Calu3 (cell line): ENCODE measurements at regions not wholly inside any gene's neighbourhood (a gene's known extent, or its start where the extent isn't known, plus 50 kb on each side); places are given as distances from the start of the nearest gene placed in this dataset.

Source experiments
- BruUV-seq: library from RNA; stranded (reverse); fragments of 400-500 nt; replicated peaks from 2 replicates; lab custom pipeline; 2021; lab: Mats Ljungman, UMichigan
- CTCF ChIA-PET: fragments of 300-600 bp; sonication (Branson Sonifier 250); formaldehyde crosslinking; loops from one replicate; lab custom pipeline; 2022; ENCODE audit warnings: antibody characterized with exemption; lab: Charles Lee
- DNase-seq: peaks from one replicate; pipeline ENCODE4 v3.0.0; 2022
- H3K27ac Mint-ChIP-seq: one replicate; pipeline ENCODE4 v1.8.0; 2022; ENCODE audit warnings: mixed read lengths; ENCODE audit not compliant: unreplicated experiment
- H3K27me3 Mint-ChIP-seq: one replicate; pipeline ENCODE4 v1.8.0; 2022; ENCODE audit warnings: mixed read lengths; ENCODE audit not compliant: unreplicated experiment
- H3K36me3 Mint-ChIP-seq: one replicate; pipeline ENCODE4 v1.8.0; 2022; ENCODE audit warnings: mild to moderate bottlenecking, moderate library complexity, mixed read lengths; ENCODE audit not compliant: insufficient read depth, unreplicated experiment
- H3K4me1 Mint-ChIP-seq: one replicate; pipeline ENCODE4 v1.8.0; 2022; ENCODE audit warnings: mild to moderate bottlenecking, low read depth, mixed read lengths; ENCODE audit not compliant: unreplicated experiment
- H3K4me3 Mint-ChIP-seq: one replicate; pipeline ENCODE4 v1.8.0; 2022; ENCODE audit warnings: mild to moderate bottlenecking, low read depth, moderate library complexity, mixed read lengths; ENCODE audit not compliant: unreplicated experiment
- H3K9me3 Mint-ChIP-seq: one replicate; pipeline ENCODE4 v1.8.0; 2022; ENCODE audit warnings: low read depth, mixed read lengths; ENCODE audit not compliant: unreplicated experiment
- intact Hi-C: fragments of 100-400 bp; cut with micrococcal nuclease; formaldehyde crosslinking; loops from one replicate; pipeline ENCODE4 v1.10.0; 2022; ENCODE audit not compliant: unreplicated experiment
- TF ChIP-seq, protein P1 (sequence below): fragments of 200-600 bp; IDR thresholded peaks from one replicate; pipeline ENCODE4 v1.8.0; 2022; ENCODE audit warnings: antibody characterized with exemption; ENCODE audit not compliant: unreplicated experiment

DNA sequence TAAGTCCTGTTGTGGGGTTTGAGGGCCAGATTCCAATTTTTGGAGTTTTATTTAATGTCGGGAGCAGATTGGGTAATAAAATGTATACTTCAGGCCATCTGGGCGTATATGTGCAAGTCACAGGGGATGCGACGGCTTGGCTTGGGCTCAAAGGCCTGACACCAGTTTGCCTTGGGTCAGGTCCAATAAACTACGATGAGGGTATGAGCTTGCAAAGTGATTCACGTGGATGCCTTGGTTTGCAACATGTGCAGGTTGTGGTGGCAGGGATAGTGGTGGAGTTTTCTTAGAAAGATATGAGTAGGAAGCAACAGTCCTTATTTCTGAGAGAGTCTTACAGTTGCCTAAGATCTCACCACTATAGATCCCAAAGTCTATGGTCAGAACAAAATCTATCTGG, 157.0 kb upstream of the CDH11 start:
- no TSS peak for BruUV-seq
- H3K9me3 Mint-ChIP-seq: peaks cover 14% of the 10 kb centered on the region
- intact Hi-C loops: no loop called here
- H3K4me3 Mint-ChIP-seq: no peak overlapping the region
- H3K36me3 Mint-ChIP-seq: no peaks in the 10 kb centered on the region
- no peaks in the 10 kb centered on the region for H3K27me3 Mint-ChIP-seq
- no peak for DNase-seq
- TF ChIP-seq, protein P1, sequence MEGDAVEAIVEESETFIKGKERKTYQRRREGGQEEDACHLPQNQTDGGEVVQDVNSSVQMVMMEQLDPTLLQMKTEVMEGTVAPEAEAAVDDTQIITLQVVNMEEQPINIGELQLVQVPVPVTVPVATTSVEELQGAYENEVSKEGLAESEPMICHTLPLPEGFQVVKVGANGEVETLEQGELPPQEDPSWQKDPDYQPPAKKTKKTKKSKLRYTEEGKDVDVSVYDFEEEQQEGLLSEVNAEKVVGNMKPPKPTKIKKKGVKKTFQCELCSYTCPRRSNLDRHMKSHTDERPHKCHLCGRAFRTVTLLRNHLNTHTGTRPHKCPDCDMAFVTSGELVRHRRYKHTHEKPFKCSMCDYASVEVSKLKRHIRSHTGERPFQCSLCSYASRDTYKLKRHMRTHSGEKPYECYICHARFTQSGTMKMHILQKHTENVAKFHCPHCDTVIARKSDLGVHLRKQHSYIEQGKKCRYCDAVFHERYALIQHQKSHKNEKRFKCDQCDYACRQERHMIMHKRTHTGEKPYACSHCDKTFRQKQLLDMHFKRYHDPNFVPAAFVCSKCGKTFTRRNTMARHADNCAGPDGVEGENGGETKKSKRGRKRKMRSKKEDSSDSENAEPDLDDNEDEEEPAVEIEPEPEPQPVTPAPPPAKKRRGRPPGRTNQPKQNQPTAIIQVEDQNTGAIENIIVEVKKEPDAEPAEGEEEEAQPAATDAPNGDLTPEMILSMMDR: no peak
- CTCF ChIA-PET: no interaction called here
- H3K4me1 Mint-ChIP-seq: no peaks in the 10 kb centered on the region
- no peak overlapping the region for H3K27ac Mint-ChIP-seq

DNA sequence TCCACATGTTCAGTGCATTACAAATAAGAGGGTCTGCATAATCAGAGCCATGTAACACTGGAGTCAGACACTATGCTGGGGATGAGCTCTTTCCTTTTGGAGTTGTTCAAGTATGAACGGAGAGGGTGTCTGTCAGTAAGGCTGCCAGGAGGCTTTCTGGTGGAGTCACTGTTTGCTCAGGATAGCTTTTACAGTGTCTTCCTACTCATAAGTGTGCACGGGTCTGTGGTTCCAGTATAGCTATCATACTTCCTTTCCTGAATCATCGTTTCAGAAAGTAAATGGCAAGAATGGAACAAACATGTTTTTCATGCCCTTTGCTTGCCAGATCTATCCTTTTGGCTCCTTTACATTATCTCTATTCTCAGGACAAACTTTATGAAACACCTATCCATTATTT, 152.7 kb upstream of the CDH11 start:
- no TSS peak for BruUV-seq
- Mint-ChIP-seq H3K36me3 (no peaks in the 10 kb centered on the region), H3K4me1 (no peaks in the 10 kb centered on the region), H3K27me3 (no peaks in the 10 kb centered on the region), H3K9me3 (peaks cover 21% of the 10 kb centered on the region), H3K27ac (no peak overlapping the region), H3K4me3 (no peak overlapping the region)
- intact Hi-C loops: no loop called here
- DNase-seq: no peak
- TF ChIP-seq, protein P1: no peak
- CTCF ChIA-PET: no interaction called here

GRCh38 chr16:65272699-65273414, 151.0 kb upstream of the CDH11 start:
- TF ChIP-seq, protein P1: no peak
- CTCF ChIA-PET: no interaction called here
- H3K4me3 Mint-ChIP-seq: no peak overlapping the region
- H3K27ac Mint-ChIP-seq: no peak overlapping the region
- H3K4me1 Mint-ChIP-seq: no peaks in the 10 kb centered on the region
- H3K36me3 Mint-ChIP-seq: no peaks in the 10 kb centered on the region
- peaks cover 21% of the 10 kb centered on the region for H3K9me3 Mint-ChIP-seq
- no TSS peak for BruUV-seq
- intact Hi-C loops: no loop called here
- DNase-seq: no peak
- no peaks in the 10 kb centered on the region for H3K27me3 Mint-ChIP-seq

GRCh38 chr16:65271996-65272395, 150.1 kb upstream of the CDH11 start:
- Mint-ChIP-seq H3K4me1 (no peaks in the 10 kb centered on the region), H3K9me3 (peaks cover 15% of the 10 kb centered on the region), H3K27me3 (no peaks in the 10 kb centered on the region), H3K4me3 (no peak overlapping the region), H3K27ac (no peak overlapping the region), H3K36me3 (no peaks in the 10 kb centered on the region)
- TF ChIP-seq, protein P1: no peak
- DNase-seq: no peak
- intact Hi-C loops: no loop called here
- no TSS peak for BruUV-seq
- CTCF ChIA-PET: no interaction called here
